Peyer's patch (tissue), 4 donors: ENCODE measurements at regions not wholly inside any gene's neighbourhood (a gene's known extent, or its start where the extent isn't known, plus 50 kb on each side); places are given as distances from the start of the nearest gene placed in this dataset.

ENCODE experiments used
- DNase-seq, 3 donors: peaks; one replicate each; pipeline ENCODE4 v3.0.0-alpha.2; 2017 to 2019
- H3K27ac ChIP-seq, 4 donors: fragments of 200-600 bp; sonication (generic); one replicate each; pipeline ENCODE4 v1.5.1; 2016 to 2019
- H3K27me3 ChIP-seq, 2 donors: fragments of 200-600 bp; sonication (generic); one replicate each; pipeline ENCODE4 v1.5.1; 2019
- H3K36me3 ChIP-seq, 3 donors: fragments of 200-600 bp; sonication (generic); one replicate each; pipeline ENCODE4 v1.5.1; 2016 to 2019
- H3K4me1 ChIP-seq, 4 donors: fragments of 200-600 bp; sonication (generic); one replicate each; pipeline ENCODE4 v1.5.1; 2016 to 2019
- H3K4me3 ChIP-seq, 4 donors: fragments of 200-600 bp; sonication (generic); 1 replicate in 3 of 4; 2 replicates in 1 of 4; pipeline ENCODE4 v1.5.1; 2016 to 2019; ENCODE audit warnings: mild to moderate bottlenecking in 1 of 4
- H3K9me3 ChIP-seq, 4 donors: fragments of 200-600 bp; sonication (generic); one replicate each; pipeline ENCODE4 v1.5.1; 2016 to 2019; ENCODE audit warnings: mild to moderate bottlenecking in 1 of 4
- CTCF ChIP-seq, 6 experiments: fragments of 450-650 bp in 4 of 6; fragments of 200-600 bp in 2 of 6; sonication (generic) in 1 of 6; IDR thresholded peaks; one replicate each; pipeline ENCODE4 v1.5.1; 2017 to 2019; ENCODE audit warnings: antibody characterized with exemption in 6 of 6, mild to moderate bottlenecking in 3 of 6, moderate library complexity in 1 of 6
- POLR2A ChIP-seq, 2 donors: fragments of 450-650 bp; IDR thresholded peaks; one replicate each; pipeline ENCODE4 v1.5.1; 2017; ENCODE audit warnings: antibody characterized with exemption in 2 of 2, mild to moderate bottlenecking in 2 of 2, moderate library complexity in 2 of 2

- Histone ChIP-seq H3K27me3 (no peaks in the 10 kb centered on the region), H3K9me3 (no peaks in the 10 kb centered on the region), H3K36me3 (no peaks in the 10 kb centered on the region), H3K4me3 (no peak overlapping the region), H3K4me1 (no peaks in the 10 kb centered on the region), H3K27ac (no peak overlapping the region)
- no peak for DNase-seq
- TF ChIP-seq CTCF (IDR thresholded peaks at IDR 0.05) (no peak), POLR2A (IDR thresholded peaks at IDR 0.05) (no peak)
Measured at GRCh38 chr4:42315231-42315630, 82.1 kb upstream of the SHISA3 start.

- no peak overlapping the region for H3K4me3 ChIP-seq
- DNase-seq: no peak
- H3K27ac ChIP-seq: no peak overlapping the region
- H3K9me3 ChIP-seq: no peaks in the 10 kb centered on the region
- H3K27me3 ChIP-seq: no peaks in the 10 kb centered on the region
- no peaks in the 10 kb centered on the region for H3K4me1 ChIP-seq
- no peaks in the 10 kb centered on the region for H3K36me3 ChIP-seq
- no peak for TF ChIP-seq POLR2A (IDR thresholded peaks at IDR 0.05)
- TF ChIP-seq CTCF (IDR thresholded peaks at IDR 0.05): no peak
Measured at GRCh38 chr4:42320822-42321388, 76.4 kb upstream of the SHISA3 start.

- no peak for TF ChIP-seq CTCF (IDR thresholded peaks at IDR 0.05)
- TF ChIP-seq POLR2A (IDR thresholded peaks at IDR 0.05): no peak
- no peaks in the 10 kb centered on the region for H3K4me1 ChIP-seq
- H3K27ac ChIP-seq: no peak overlapping the region
- H3K9me3 ChIP-seq: no peaks in the 10 kb centered on the region
- no peaks in the 10 kb centered on the region for H3K36me3 ChIP-seq
- H3K27me3 ChIP-seq: no peaks in the 10 kb centered on the region
- no peak overlapping the region for H3K4me3 ChIP-seq
- DNase-seq: no peak
Measured at GRCh38 chr4:42326040-42326439, 71.2 kb upstream of the SHISA3 start.

GRCh38 chr4:42326524-42326923 is 70.8 kb upstream of the SHISA3 start:
- H3K36me3 ChIP-seq: no peaks in the 10 kb centered on the region
- no peaks in the 10 kb centered on the region for H3K27me3 ChIP-seq
- TF ChIP-seq CTCF (IDR thresholded peaks at IDR 0.05) (no peak), POLR2A (IDR thresholded peaks at IDR 0.05) (no peak)
- H3K4me1 ChIP-seq: no peaks in the 10 kb centered on the region
- no peak overlapping the region for H3K4me3 ChIP-seq
- no peaks in the 10 kb centered on the region for H3K9me3 ChIP-seq
- no peak overlapping the region for H3K27ac ChIP-seq
- DNase-seq: no peak

- Histone ChIP-seq H3K4me1 (no peaks in the 10 kb centered on the region), H3K9me3 (no peaks in the 10 kb centered on the region), H3K36me3 (no peaks in the 10 kb centered on the region), H3K4me3 (no peak overlapping the region), H3K27ac (no peak overlapping the region), H3K27me3 (no peaks in the 10 kb centered on the region)
- no peak for DNase-seq
- TF ChIP-seq CTCF (IDR thresholded peaks at IDR 0.05) (no peak), POLR2A (IDR thresholded peaks at IDR 0.05) (no peak)
Measured at GRCh38 chr4:42327323-42327722, 70.0 kb upstream of the SHISA3 start.

- DNase-seq: no peak
Measured at GRCh38 chr4:42328978-42329377, 68.3 kb upstream of the SHISA3 start.

More at GRCh38 chr4:42328978-42329377, 68.3 kb upstream of the SHISA3 start:
- H3K36me3 ChIP-seq: no peaks in the 10 kb centered on the region
- no peak for TF ChIP-seq CTCF (IDR thresholded peaks at IDR 0.05)
- no peak for TF ChIP-seq POLR2A (IDR thresholded peaks at IDR 0.05)
- H3K9me3 ChIP-seq: no peaks in the 10 kb centered on the region
- H3K27ac ChIP-seq: no peak overlapping the region
- H3K4me3 ChIP-seq: no peak overlapping the region
- no peaks in the 10 kb centered on the region for H3K27me3 ChIP-seq
- H3K4me1 ChIP-seq: no peaks in the 10 kb centered on the region
